GM21367 (cell line): ENCODE measurements at regions not wholly inside any gene's neighbourhood (a gene's known extent, or its start where the extent isn't known, plus 50 kb on each side); places are given as distances from the start of the nearest gene placed in this dataset.

Source experiments
- ATAC-seq: cut with Tn5 transposase; IDR thresholded peaks from one replicate; pipeline ENCODE4 v1.9.1; 2021; ENCODE audit not compliant: unreplicated experiment

- peak; percentile 98 for ATAC-seq
These were observed 120.9 kb downstream of the SAMMSON start for GRCh38 chr3:70120357-70120966.

DNA sequence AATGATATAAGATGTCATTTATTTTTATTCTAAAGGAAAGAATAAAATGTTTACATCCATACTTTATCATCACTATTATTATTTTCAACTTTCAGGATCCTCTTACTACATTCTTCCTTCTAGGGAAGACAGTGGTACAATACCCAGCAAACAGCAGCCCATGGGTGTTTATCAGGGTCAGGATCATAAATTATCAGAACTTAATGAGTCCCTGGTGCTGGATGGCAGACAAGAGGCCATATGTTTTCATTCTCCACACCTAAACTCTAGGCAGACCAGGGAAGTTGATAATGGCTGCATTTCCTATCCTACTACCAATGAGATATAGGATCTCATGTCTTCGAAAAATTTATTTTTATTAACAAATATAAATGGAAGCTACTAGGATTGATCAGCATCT, 127.7 kb downstream of the SAMMSON start:
- ATAC-seq = no peak

DNA sequence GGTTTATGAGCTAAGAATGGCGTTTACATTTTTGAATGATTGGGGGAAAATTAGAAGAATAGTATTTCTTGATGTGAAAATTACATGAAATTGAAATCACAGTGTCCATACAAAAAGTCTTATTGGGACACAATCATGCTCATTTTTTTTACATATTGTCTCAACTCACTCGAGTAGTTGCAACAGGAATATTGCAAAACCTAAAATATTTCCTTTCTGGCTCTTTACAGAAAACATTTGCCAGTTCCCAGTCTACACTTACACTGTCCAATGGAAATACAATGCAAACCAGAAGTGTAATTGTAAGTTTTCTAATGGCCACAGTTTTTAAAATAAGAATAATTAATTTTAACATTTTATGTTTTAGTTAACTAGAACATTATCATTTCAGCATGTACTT, 137.8 kb downstream of the SAMMSON start:
- no peak for ATAC-seq

- no peak for ATAC-seq
These were observed 139.1 kb downstream of the SAMMSON start for GRCh38 chr3:70138606-70139005.
